GM18907 (cell line): ENCODE measurements at regions not wholly inside any gene's neighbourhood (a gene's known extent, or its start where the extent isn't known, plus 50 kb on each side); places are given as distances from the start of the nearest gene placed in this dataset.

Source experiments
- ATAC-seq: cut with Tn5 transposase; IDR thresholded peaks from one replicate; pipeline ENCODE4 v1.9.1; 2021; ENCODE audit warnings: mild to moderate bottlenecking, moderate library complexity; ENCODE audit not compliant: unreplicated experiment

DNA sequence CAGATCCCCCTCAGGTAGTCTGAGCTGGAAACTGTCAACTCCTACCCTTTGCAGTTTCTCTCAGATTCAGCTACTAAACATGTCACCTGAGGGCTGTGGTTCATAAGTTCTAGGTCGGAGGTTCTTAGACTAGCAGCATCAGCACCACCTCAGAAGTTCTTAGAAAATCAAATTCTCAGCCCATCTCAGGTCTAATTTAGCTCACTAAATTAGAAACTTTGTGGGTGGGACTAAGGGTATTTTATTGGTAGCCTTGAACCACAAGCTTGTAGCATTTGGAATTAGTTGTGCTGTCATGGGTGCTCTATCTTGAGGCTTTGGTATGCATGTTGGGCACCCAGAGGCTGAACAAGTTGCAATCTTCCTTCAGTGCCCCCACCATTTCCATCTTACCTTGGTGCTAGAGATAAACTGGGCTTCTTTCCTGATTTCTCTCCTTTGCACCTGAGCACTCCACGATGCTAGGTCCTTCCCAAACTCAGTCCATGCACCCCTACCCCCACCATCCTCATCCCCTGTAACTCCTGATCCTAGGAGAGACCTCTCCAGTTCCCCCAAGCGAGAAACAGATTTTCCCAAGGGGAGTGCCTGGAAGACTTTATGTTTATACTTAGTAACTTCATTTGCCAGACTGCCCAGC, 54.2 kb downstream of the S1PR1 start:
- ATAC-seq: no peak

GRCh38 chr1:101291562-101292380, 55.0 kb downstream of the S1PR1 start:
- ATAC-seq: peak; percentile 41

GRCh38 chr1:101293461-101294051, 56.7 kb downstream of the S1PR1 start:
- ATAC-seq: peak; percentile 80

GRCh38 chr1:101295209-101295608, 58.4 kb downstream of the S1PR1 start:
- no peak for ATAC-seq

GRCh38 chr1:101298663-101299062, 61.8 kb downstream of the S1PR1 start:
- ATAC-seq: no peak

DNA sequence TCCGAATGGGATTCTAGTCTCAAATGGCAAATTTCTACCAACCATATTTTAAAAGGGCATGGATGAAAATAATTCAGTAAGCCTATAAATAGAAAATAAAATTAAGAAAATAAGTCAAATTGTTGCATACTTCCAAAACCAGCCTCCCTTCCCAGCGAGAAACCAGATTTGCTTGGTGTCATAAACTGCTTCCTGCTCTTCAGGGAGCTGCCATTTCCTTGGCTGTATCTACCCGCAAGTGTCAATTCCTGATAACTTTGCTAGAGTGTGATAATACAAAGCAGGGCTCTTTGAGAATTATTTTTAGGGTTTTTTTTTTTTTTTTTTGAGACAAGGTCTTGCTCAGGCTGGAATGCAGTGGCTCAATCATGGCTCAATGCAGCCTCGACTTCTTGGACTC, 62.3 kb downstream of the S1PR1 start:
- no peak for ATAC-seq

DNA sequence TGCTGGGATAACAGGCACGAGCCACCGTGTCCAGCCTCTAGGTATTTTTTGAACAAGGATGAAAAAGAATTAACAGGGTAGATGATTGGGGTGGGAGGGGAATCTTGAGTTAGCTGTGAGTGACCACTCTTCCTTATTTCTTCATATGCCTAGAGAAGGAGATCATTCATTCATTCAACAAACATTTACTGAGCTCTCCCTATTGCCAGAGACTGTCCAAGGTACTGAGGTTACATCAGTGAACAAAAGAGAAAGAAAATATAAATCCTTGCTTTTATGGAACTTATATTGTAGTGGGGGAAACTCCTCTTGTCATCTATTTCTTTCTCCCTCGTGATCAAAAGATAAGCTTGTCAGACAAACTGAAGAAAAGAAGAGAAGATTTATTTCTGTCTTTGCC, 62.9 kb downstream of the S1PR1 start:
- no peak for ATAC-seq

DNA sequence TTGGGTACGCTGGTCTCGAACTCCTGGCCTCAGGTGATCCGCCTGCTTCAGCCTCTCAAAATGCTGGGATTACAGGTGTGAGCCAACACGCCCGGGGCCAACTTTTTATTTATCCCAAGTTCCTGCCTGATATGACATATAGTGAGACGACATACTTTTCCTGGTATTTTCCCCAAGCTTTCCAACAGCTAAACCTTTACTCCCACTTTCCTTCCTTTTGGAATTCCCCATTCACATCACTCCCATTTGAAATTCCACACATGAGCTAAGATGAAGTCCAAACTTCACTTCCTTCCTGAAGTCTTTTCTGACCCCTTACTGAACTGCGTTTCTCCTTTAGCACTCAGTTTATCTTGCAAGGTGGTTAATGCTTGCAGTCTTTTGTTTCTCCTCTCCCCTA, 64.1 kb downstream of the S1PR1 start:
- ATAC-seq: no peak

DNA sequence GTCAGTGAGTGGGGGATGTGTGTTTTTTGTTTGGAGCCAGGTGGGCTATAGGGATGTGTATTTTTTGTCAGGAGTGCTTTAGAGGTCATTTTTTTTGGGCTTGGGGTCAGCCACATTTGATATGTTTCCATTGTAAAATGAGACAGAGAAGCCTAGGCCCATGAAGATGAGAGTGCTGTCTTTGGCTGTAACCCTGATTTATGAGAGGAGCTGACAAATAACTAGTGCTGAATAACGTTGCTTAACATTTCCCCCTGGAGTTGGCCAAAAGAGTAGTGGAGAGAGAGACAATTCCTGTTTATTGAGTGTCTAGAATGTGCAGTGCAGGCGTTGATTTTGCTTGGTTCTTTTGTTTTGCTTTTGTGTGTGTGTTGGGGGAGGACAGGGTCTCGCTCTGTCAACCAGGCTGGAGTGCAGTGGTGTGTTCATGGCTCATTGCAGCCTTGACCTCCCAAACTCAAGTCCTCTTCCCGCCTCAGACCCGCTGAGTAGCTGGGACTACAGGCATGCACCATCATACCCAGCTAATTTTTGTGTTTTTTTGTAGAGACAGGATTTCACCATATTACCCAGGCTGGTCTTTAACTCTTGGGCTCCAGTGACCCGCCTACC, 64.7 kb downstream of the S1PR1 start:
- ATAC-seq: no peak

- ATAC-seq: no peak
Observed at GRCh38 chr1:101302831-101303511, 66.2 kb downstream of the S1PR1 start.

DNA sequence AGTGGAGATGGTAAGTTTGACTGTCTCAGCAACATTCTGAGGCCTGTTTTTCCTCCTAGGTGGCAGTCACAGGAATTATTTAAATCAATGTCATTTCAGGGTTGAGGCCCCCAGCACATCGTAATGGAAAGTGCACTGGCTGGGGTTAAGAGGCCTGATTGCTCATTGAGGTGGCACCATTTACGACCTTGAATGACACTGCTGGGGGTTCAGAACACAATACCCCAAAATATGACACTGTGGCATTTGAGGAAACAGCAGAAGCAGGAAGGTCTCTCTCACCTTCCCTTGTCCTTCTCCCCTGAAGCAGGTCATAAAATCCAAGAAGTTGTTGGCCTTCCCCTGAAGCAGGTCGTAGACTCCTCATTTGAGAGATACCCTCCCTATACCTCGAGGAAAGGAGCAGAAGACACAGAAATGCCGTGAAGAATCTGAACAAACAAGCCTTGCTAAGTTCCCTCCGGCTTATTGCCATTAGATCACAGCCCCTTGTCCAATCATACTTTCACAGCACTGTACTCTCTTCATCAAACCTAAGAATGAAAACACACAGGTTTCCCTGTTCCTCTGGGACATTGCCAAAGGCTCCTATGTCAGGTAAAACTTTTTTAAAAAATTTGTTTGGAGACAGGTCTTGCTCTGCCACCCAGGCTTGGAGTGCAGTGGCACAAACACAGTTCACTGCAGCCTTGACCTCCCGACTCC, 71.3 kb downstream of the S1PR1 start:
- no peak for ATAC-seq

DNA sequence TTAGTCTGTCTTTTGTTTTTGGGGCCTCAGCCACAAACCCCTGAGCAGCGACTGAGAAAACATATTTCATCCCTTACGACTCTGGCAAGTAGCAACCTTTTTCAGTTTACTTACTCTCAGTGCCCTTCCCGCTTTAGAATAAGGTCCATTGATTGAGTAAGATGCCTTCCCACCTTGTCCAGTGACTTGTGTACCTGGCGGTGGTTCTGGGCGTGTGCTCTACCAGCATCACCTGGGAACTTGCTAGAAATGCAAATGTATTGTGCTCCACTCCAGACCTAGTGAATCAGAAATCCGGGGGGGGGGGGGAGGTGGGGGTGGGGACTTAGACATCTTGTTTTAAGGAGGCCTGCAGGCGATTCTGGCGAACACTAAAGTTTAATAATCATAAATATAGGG, 72.1 kb downstream of the S1PR1 start:
- ATAC-seq: peak; percentile 20

DNA sequence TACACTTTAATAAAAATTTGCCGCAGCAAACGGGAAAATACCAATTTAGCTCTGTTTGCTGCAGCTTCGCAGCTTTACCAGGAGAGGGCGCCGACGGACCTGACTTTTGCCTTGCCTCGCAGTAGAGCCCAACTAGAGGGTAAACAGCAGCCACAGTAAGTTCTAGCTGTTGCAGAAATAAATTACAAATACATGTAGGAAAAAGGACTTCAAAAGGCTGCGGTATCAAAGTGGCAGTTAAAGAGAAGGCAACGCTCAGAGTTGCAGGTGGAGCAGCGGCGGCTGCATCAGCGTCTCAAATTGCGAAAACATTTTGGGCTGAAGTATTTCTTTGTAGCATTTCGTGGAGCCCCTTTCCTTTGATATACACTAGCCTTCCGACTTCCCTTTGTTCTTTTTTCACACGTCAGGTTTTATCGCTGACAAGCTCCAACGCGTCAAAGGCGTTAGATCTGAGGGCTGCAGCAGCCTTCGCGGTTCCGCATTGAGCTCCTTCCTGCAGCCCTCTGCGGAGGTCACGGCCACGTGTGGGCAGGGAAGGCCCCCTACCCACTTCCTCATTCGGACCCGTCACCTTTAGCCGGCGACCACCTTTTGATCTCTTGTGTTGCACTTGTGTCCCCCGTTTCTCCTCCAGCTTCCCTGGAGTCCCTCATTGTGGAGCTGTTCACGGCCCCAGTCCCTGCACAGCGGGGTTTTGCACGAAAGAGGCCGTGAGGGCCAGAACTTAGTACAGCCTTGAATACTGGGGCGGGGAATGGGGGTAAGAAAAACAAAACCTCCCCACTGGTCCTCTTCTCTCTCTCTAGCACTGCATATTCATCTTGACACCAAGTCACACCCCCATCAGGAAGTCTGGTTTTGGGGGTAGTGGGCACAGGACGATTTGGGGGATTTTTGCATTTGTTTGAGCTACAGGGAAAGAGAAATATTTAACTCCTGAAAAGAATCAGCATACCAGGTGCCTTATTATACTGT, 72.8 kb downstream of the S1PR1 start:
- peak; percentile 53 for ATAC-seq

GRCh38 chr1:101310506-101310905, 73.7 kb downstream of the S1PR1 start:
- ATAC-seq: no peak

- ATAC-seq: no peak
Observed at GRCh38 chr1:101311146-101311920, 74.5 kb downstream of the S1PR1 start.

- no peak for ATAC-seq
Observed at GRCh38 chr1:101312147-101312546, 75.3 kb downstream of the S1PR1 start.

GRCh38 chr1:101313356-101313755, 76.5 kb downstream of the S1PR1 start:
- no peak for ATAC-seq

DNA sequence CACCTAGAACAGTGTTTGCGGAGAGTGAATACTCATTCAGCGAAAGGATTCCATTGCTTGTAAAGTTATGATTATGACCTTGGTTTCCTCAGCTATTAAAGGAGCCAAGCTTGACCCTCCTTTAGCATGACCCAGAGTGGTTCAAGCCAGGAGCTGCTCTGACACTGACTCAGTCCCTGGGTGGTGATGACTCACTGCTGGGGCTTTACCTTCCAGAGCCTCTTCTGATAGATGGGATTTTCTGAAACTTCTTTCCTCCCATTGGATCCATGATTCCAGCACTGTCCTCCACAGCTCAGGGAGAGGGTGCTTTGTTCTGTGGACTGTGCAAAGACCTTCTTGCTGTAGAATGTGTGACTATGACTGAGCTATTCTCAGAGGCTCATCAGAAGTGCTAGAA, 77.4 kb downstream of the S1PR1 start:
- peak; percentile 62 for ATAC-seq

GRCh38 chr1:101316256-101316655, 79.4 kb downstream of the S1PR1 start:
- ATAC-seq: no peak
